PC-3 (cell line): ENCODE measurements at regions not wholly inside any gene's neighbourhood (a gene's known extent, or its start where the extent isn't known, plus 50 kb on each side); places are given as distances from the start of the nearest gene placed in this dataset.

Source experiments
- ATAC-seq: fragments of 200-7000 bp; cut with Tn5 transposase; 2 replicates; pipeline ENCODE4 v1.9.1; 2020; ENCODE audit warnings: mild to moderate bottlenecking, moderate library complexity
- BruUV-seq: library from RNA; stranded (reverse); fragments of 400-500 nt; replicated peaks from 2 replicates; lab custom pipeline; 2021; lab: Mats Ljungman, UMichigan
- CTCF ChIA-PET: fragments of 300-600 bp; sonication (Branson Sonifier 250); formaldehyde crosslinking; loops from one replicate; lab custom pipeline; 2022; ENCODE audit warnings: antibody characterized with exemption; lab: Charles Lee
- POLR2A ChIA-PET: fragments of 300-600 bp; sonication (Branson Sonifier 250); formaldehyde crosslinking; loops from one replicate; lab custom pipeline; 2022; ENCODE audit warnings: antibody characterized with exemption; ENCODE audit not compliant: unreplicated experiment; lab: Charles Lee
- DNase-seq: peaks from one replicate; pipeline ENCODE4 v3.0.0-alpha.2; 2015
- H2AFZ ChIP-seq: fragments of 300-600 bp; sonication (generic); 2 replicates; pipeline ENCODE4 v1.6.0; 2016; ENCODE audit warnings: antibody characterized with exemption, low read length
- H3F3A ChIP-seq: fragments of 300-600 bp; sonication (generic); one replicate; pipeline ENCODE4 v1.6.0; 2017; ENCODE audit warnings: antibody characterized with exemption, low read length, control low read depth, mild to moderate bottlenecking; ENCODE audit not compliant: unreplicated experiment
- H3K27ac ChIP-seq: fragments of 300-600 bp; sonication (generic); 2 replicates; pipeline ENCODE4 v1.5.1; 2016; ENCODE audit warnings: mild to moderate bottlenecking, low read length
- H3K27me3 ChIP-seq: fragments of 300-600 bp; sonication (generic); 2 replicates; pipeline ENCODE4 v1.6.1; 2016; ENCODE audit warnings: low read length, mixed read lengths
- H3K36me3 ChIP-seq: fragments of 300-600 bp; sonication (generic); 2 replicates; pipeline ENCODE4 v1.6.1; 2016; ENCODE audit warnings: low read depth, mixed run types, low read length, mixed read lengths
- H3K4me1 ChIP-seq: fragments of 300-600 bp; sonication (generic); 2 replicates; pipeline ENCODE4 v1.5.1; 2016; ENCODE audit warnings: low read length; ENCODE audit not compliant: insufficient read depth
- H3K4me2 ChIP-seq: fragments of 300-600 bp; sonication (generic); 2 replicates; pipeline ENCODE4 v1.6.0; 2016; ENCODE audit warnings: low read length
- H3K4me3 ChIP-seq: fragments of 300-600 bp; sonication (generic); 2 replicates; pipeline ENCODE4 v1.5.1; 2016; ENCODE audit warnings: mild to moderate bottlenecking, low read length, mixed read lengths
- H3K79me2 ChIP-seq: fragments of 300-600 bp; sonication (generic); 2 replicates; pipeline ENCODE4 v1.6.1; 2017; ENCODE audit warnings: low read length, mixed read lengths
- H3K9ac ChIP-seq: fragments of 300-600 bp; sonication (generic); 2 replicates; pipeline ENCODE4 v1.6.0; 2016; ENCODE audit warnings: mild to moderate bottlenecking, low read length
- H3K9me2 ChIP-seq: fragments of 300-600 bp; sonication (generic); replicated peaks from 2 replicates; pipeline ENCODE4 v1.6.1; 2016; ENCODE audit warnings: mixed run types, low read length, mixed read lengths
- H3K9me3 ChIP-seq: fragments of 300-600 bp; sonication (generic); 2 replicates; pipeline ENCODE4 v1.6.1; 2016; ENCODE audit warnings: low read length, mixed read lengths
- H4K20me1 ChIP-seq: fragments of 300-600 bp; sonication (generic); 2 replicates; pipeline ENCODE4 v1.6.1; 2016; ENCODE audit warnings: low read length, mixed read lengths
- CTCF ChIP-seq: fragments of 300-600 bp; sonication (generic); conservative IDR thresholded peaks from 2 replicates; pipeline ENCODE4 v1.5.1; 2017; ENCODE audit warnings: antibody characterized with exemption, low read depth, mild to moderate bottlenecking, low read length
- EZH2 ChIP-seq: fragments of 300-600 bp; sonication (generic); IDR thresholded peaks from one replicate; pipeline ENCODE4 v1.6.1; 2017; ENCODE audit warnings: antibody characterized with exemption, mild to moderate bottlenecking, low read length; ENCODE audit not compliant: unreplicated experiment
- EZH2phosphoT487 ChIP-seq: fragments of 300-600 bp; sonication (generic); IDR thresholded peaks from 2 replicates; pipeline ENCODE4 v1.6.1; 2018; ENCODE audit warnings: mild to moderate bottlenecking, antibody characterized with exemption, low read length, borderline replicate concordance
- intact Hi-C: fragments of 100-400 bp; cut with micrococcal nuclease; formaldehyde crosslinking; loops from 2 replicates; pipeline ENCODE4 v1.9.0; 2023

- POLR2A ChIA-PET = no interaction called here
- Histone ChIP-seq H3K9me3 (no peaks in the 10 kb centered on the region), H3K79me2 (no peaks in the 10 kb centered on the region), H3K4me2 (no peak overlapping the region), H3F3A (no peaks in the 10 kb centered on the region), H3K36me3 (no peaks in the 10 kb centered on the region), H3K4me1 (no peaks in the 10 kb centered on the region), H3K27me3 (peaks cover 25% of the 10 kb centered on the region), H4K20me1 (no peaks in the 10 kb centered on the region), H3K27ac (no peak overlapping the region), H3K9me2 (no peaks in the 10 kb centered on the region), H3K9ac (no peak overlapping the region), H2AFZ (no peak overlapping the region), H3K4me3 (no peak overlapping the region)
- TF ChIP-seq EZH2phosphoT487 (no peak), CTCF (no peak), EZH2 (no peak)
- intact Hi-C loops = no loop called here
- DNase-seq (no peak), ATAC-seq (no peak)
- BruUV-seq = no TSS peak
- CTCF ChIA-PET = no interaction called here
Observed at GRCh38 chr15:37206690-37207089, 106.3 kb upstream of the MEIS2 start.

- Histone ChIP-seq H3K4me1 (no peaks in the 10 kb centered on the region), H3K4me2 (no peak overlapping the region), H3K4me3 (no peak overlapping the region), H3K9ac (no peak overlapping the region), H3K27me3 (peaks cover 32% of the 10 kb centered on the region), H3F3A (no peaks in the 10 kb centered on the region), H2AFZ (no peak overlapping the region), H3K36me3 (no peaks in the 10 kb centered on the region), H3K27ac (no peak overlapping the region), H3K79me2 (no peaks in the 10 kb centered on the region), H3K9me2 (no peaks in the 10 kb centered on the region), H3K9me3 (no peaks in the 10 kb centered on the region), H4K20me1 (no peaks in the 10 kb centered on the region)
- BruUV-seq = no TSS peak
- ATAC-seq (no peak), DNase-seq (no peak)
- CTCF ChIA-PET = no interaction called here
- POLR2A ChIA-PET = no interaction called here
- TF ChIP-seq EZH2 = no peak
- no peak for TF ChIP-seq CTCF
- TF ChIP-seq EZH2phosphoT487 = no peak
- intact Hi-C loops = no loop called here
Observed at GRCh38 chr15:37208146-37209040, 108.0 kb upstream of the MEIS2 start.

- Histone ChIP-seq H3F3A (no peaks in the 10 kb centered on the region), H3K9me3 (no peaks in the 10 kb centered on the region), H3K4me2 (no peak overlapping the region), H3K9ac (no peak overlapping the region), H2AFZ (no peak overlapping the region), H3K36me3 (no peaks in the 10 kb centered on the region), H3K79me2 (no peaks in the 10 kb centered on the region), H3K9me2 (no peaks in the 10 kb centered on the region), H3K27me3 (peaks cover 32% of the 10 kb centered on the region), H3K4me3 (no peak overlapping the region), H3K27ac (no peak overlapping the region), H3K4me1 (no peaks in the 10 kb centered on the region), H4K20me1 (no peaks in the 10 kb centered on the region)
- CTCF ChIA-PET = no interaction called here
- no peak for ATAC-seq
- POLR2A ChIA-PET = no interaction called here
- BruUV-seq = no TSS peak
- no peak for DNase-seq
- intact Hi-C loops = no loop called here
- TF ChIP-seq CTCF (no peak), EZH2phosphoT487 (no peak), EZH2 (no peak)
Observed at GRCh38 chr15:37209041-37209363, 108.7 kb upstream of the MEIS2 start.
